MV-4-11 (cell line): ENCODE measurements at regions not wholly inside any gene's neighbourhood (a gene's known extent, or its start where the extent isn't known, plus 50 kb on each side); places are given as distances from the start of the nearest gene placed in this dataset.

Experiments
- DNase-seq: peaks from one replicate; lab custom pipeline; 2025; lab: John Stamatoyannopoulos, UW

GRCh38 chr9:130755377-130756007, 61.9 kb downstream of the EXOSC2 start:
- no peak for DNase-seq

- DNase-seq: peak; percentile 69
Measured at GRCh38 chr9:130756037-130756436, 62.5 kb downstream of the EXOSC2 start.

GRCh38 chr9:130756455-130757152, 63.0 kb downstream of the EXOSC2 start:
- peak; percentile 44 for DNase-seq

GRCh38 chr9:130759738-130760137, 66.2 kb downstream of the EXOSC2 start:
- no peak for DNase-seq

DNA sequence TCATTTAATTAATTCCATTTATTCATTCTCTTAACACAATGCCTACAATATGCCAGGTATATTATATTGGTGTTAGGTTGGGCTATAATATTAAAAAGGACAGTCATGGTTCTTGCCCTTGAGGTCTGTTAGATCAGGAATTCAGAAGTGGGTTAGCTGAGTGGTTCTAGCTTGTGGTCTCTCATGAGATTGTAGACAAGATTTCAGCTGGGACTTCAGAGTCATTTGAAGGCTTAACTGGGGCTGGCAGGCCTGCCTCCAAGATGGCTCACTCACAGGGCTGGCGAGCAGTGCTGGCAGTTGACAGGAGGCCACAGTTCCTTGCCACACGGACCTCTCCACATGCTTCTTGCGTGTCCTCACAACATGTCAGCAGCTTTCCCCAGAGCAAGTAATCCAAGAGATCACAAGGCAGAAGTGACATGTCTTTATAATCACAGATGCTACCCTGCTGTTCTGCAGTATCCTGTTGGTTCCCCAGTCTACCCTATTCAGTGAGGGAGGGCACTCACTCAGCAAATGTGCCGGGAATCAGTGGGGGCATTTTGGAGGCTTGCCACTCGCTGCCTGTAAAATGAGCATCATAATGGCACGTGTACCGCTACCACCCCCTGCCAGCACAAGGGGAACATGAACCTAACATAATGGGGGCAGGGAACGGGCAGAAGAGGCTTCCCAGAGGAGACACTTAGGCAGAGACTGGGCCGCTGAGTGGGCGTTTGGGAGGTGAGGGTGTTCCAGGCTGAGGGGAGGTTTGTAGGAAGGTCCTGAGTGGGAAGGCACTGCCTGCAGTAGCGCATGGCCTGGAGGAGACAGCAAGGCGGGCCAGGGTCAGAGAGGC, 70.0 kb downstream of the EXOSC2 start:
- DNase-seq: no peak

DNA sequence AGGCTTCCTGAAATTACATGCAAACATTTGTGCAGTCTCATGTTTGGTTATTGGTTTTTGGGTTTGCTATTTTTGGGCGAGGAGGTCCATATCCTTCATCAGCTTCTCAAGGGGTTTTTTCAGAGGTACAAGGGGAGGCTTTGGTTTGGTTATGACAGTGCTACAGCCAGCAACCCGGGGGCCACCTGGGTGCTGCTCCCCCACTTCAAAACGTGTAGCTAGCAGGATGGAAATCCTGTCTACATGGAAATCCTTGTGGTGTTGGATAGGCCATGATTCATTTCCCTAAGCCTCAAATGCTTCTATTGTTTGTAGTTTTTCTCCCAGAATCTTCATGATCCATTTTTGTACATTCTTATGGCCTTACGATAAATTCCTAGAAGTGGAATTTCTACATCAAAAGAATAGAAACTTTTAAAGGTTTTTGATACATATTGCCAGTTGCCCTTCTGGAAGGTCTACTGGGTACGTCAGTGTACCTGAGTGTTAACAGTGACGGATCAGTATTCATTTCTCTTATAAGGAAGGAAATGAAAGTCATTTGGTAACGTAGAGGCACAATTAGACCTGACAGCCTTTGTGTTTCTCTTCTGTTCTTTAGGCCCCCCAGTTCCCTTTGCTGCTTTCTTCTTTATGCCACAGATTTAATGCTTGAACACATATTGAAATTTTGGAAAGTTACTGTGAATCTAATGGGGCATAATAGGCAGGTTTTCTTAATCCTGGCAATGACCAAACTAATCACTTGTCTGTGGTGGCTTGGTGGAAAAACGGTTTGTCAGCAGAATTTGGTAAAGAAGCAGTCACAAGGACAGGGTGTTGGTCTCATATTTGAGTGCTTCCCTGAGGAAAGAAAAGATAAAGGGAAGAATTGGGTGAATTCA, 69.7 kb upstream of the ABL1 start:
- DNase-seq: no peak

DNA sequence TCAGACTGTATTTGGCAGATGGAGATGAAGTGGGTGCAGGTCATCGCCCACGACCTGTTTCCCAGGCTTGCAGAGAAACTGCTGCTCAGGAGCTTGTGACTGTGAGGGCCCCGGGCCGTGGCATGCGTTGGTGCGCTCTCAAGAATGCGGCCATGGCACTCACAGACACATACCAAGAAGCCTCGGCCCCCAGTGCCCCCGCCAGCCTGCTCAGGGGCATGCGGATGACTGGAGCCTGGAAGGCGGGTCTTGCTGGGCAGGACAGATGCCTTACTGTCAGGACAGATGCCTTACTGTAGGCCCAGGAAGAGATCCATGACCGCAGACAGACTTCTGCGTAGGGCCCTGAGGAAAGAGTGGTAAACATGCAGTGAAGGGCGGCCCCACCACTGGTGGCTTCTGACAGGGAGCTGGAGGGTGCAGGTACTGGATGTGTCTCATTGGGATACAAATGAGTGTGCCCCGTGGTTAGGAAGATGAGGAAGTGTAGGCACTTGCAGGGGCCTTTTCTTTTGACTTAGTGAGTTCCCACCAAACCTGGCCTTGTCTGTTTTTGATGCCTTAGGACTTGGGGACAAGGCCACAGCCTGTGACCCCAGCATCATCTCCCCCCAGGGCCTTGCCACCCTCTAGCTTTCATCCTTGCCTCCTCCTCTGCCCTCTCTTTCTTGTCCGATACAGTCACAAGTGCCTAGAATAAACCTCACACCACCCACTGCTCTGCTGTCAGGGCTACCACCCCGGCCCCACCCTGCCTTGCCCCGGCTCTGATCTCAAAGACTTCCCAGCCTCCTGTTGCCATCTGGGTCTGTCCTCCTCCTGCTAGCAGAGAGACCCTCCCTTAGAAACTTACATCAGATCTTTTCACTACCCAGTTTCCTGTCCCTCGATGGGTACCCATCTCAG, 68.8 kb upstream of the ABL1 start:
- DNase-seq: peak; percentile 18

DNA sequence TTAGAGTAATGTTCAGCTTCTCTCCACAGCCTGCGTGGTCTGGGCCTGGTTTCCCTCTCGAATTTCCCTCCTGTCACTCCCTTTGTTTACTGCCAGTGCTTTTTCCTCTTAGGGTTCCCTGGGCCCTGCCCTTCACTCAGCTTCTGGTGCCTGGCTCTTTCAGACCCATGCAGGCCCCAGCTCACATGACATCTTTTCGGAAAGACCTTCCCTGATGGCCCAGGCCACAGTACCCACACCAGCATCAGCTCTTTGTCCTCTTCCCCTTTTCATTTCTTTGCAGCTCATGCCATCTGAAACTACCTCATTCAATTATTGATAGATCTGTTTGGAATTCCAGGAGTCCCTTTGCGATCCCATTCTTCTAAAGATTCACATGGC, 68.1 kb upstream of the ABL1 start:
- peak; percentile 66 for DNase-seq

GRCh38 chr9:130768265-130768664, 66.8 kb upstream of the ABL1 start:
- DNase-seq: peak; percentile 85

GRCh38 chr9:130768891-130769403, 66.1 kb upstream of the ABL1 start:
- no peak for DNase-seq

GRCh38 chr9:130770093-130770492, 65.0 kb upstream of the ABL1 start:
- no peak for DNase-seq

DNA sequence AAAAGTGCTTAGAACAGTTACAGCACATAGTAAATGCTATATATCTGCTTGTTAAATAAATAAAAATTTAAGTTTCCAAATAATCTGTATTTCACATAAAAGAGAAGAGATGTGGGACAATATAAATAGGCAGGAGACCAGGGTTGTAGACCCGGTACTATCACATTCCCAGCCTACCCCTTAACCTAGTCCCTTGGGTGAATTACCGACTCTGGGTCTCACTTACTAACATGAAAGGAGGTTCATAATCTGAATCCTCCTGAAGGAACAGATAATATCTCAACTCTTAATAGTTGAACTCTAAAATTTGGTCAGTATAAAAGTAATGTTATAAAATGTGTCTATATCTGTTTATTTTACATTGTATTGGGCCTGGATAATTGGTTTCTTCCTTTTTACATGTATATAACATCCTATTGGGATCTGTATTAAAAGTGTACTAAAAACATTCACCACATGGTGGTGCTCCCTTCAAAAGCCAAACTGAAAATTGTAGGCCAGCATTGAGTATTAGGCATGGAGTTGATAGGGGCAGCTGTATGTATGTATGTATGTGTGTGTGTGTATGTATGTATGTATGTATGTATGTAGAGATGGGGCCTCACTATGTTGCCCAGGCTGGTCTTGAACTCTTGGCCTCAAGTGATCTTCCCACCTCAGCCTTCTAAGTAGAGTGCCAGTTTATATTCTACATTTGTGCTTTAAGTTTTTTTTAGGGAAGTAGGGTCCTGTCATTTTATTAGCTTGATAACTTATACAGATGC, 64.2 kb upstream of the ABL1 start:
- DNase-seq: peak; percentile 66

GRCh38 chr9:130772185-130772584, 62.9 kb upstream of the ABL1 start:
- DNase-seq: no peak

DNA sequence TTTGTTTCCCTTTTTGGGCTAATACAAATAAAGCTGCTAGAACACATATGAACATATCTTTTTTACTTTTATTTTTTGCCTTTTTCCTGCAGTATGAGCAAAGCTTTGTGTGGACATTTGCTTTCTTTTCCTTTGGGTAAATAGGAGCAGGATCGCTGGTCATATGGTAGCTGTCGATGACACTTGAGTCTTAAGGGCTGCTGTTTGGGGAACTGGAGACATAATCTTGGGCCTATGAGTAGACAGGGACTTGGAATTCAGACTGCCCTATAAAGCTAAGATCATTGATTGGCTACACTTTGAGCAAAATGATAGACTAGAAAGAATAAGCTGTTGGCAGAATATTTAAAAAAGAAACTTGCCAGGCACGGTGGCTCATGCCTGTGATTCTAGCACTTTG, 60.9 kb upstream of the ABL1 start:
- DNase-seq: no peak

- no peak for DNase-seq
Measured at GRCh38 chr9:130775336-130775991, 59.6 kb upstream of the ABL1 start.

DNA sequence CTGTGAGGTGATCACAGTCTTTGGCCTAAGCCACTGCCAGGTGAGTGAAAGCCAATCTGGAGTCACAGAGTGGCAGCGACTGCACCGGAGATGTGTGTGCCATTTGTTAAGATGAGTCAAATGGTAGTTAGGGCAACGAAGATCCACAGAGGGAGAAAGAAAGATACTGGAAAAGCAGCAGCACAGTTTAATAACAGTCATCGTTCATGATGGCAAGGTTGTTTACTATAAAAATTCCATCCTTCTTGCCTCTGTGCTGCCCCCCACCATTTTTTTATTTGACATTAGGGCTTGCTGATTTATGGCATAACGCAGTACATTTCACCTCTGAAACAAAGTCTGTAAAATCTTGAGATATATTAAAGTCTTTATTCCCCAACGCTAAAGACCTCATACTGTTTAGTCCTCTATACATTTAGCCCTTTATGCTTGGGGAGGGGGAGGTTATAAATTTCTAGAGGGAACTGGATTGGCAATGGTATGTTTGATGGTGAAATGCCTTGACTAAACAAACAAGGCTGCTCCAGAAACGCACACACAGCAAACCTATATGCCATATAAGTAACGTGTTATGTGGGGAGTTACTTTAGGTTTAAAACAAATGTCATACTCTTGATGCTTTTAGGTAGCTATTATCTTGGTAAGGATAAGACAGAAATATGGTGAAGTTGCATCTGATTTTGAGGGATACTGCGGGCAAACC, 55.8 kb upstream of the ABL1 start:
- no peak for DNase-seq

GRCh38 chr9:130780415-130780814, 54.6 kb upstream of the ABL1 start:
- no peak for DNase-seq

GRCh38 chr9:130780865-130781504, 54.1 kb upstream of the ABL1 start:
- peak; percentile 70 for DNase-seq
